ENCODE measurements at regions not wholly inside any gene's neighbourhood (a gene's known extent, or its start where the extent isn't known, plus 50 kb on each side); places are given as distances from the start of the nearest gene placed in this dataset.

DNA sequence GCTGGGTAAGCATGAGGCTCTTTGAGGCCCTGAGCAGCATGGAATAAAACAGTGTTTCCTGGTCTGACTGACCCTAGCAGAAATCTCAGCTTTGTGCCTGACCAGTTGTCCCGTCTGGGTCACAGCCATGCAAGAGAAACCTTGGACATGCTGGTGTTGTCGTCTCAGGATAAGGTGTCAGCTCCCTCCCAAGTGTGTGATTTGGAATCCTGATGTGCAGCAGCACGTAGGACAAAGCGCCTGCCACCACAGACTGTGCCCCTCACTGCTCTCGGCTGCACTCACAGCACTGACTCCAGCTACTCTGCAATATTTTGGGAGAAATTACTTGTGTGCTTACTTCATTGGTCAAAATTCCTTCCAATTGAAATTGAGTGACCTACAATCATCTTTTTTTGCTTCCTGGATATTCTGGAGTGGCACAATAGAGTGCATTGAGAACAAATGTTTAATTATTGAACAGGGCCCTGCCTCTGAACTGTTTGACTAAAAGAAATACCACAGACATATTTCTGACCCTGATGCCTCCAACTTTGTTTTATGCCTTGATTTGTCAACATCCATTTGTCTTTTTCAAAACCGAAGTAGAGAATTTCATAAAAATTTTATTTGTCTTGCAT is 352.4 kb downstream of the SOCS6 start:
- no peak for TF ChIP-seq FOXP2 (optimal IDR thresholded peaks at IDR 0.05; ENCODE audit: borderline replicate concordance, extremely low read depth, extremely low read length, insufficient read depth)
- TF ChIP-seq TAF1 (IDR thresholded peaks at IDR 0.05; ENCODE audit: borderline replicate concordance, insufficient read depth, low read length), result no peak
- TF ChIP-seq SIN3A (IDR thresholded peaks at IDR 0.05; ENCODE audit: borderline replicate concordance, insufficient read depth, low read length), result no peak
- TF ChIP-seq, protein P1, sequence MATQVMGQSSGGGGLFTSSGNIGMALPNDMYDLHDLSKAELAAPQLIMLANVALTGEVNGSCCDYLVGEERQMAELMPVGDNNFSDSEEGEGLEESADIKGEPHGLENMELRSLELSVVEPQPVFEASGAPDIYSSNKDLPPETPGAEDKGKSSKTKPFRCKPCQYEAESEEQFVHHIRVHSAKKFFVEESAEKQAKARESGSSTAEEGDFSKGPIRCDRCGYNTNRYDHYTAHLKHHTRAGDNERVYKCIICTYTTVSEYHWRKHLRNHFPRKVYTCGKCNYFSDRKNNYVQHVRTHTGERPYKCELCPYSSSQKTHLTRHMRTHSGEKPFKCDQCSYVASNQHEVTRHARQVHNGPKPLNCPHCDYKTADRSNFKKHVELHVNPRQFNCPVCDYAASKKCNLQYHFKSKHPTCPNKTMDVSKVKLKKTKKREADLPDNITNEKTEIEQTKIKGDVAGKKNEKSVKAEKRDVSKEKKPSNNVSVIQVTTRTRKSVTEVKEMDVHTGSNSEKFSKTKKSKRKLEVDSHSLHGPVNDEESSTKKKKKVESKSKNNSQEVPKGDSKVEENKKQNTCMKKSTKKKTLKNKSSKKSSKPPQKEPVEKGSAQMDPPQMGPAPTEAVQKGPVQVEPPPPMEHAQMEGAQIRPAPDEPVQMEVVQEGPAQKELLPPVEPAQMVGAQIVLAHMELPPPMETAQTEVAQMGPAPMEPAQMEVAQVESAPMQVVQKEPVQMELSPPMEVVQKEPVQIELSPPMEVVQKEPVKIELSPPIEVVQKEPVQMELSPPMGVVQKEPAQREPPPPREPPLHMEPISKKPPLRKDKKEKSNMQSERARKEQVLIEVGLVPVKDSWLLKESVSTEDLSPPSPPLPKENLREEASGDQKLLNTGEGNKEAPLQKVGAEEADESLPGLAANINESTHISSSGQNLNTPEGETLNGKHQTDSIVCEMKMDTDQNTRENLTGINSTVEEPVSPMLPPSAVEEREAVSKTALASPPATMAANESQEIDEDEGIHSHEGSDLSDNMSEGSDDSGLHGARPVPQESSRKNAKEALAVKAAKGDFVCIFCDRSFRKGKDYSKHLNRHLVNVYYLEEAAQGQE (IDR thresholded peaks at IDR 0.05; ENCODE audit: insufficient read depth in 1 of 2, low read depth in 2 of 2, low read length in 2 of 2), result no peak
- no peak for TF ChIP-seq POLR2AphosphoS5 (IDR thresholded peaks at IDR 0.05; ENCODE audit: low read depth, low read length)

DNA sequence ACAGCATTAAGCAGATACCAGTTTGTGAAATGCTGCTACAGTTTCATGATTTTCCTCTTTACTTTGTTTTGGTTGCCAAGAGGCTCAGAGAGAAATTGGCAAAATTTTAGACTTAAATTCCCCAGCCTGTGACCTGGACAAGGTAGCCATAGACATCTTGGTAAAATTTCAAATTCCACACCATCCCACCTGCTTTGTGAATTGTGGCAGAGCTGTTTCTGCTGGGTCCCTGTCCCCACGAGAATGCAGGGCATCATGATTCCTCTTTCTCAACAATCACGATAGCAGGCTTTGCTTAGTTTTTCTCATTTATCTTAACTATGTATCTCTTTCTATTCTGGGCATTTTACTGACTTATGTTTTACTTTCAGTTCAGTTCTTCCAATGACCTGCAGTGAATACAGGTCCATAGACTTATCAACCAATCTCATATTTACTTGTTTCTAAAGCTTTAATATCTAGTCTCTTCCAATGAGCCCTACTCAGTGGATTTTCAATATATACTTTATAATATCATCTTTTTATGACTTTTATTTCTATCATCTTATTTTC is 351.6 kb downstream of the SOCS6 start:
- no peak for TF ChIP-seq POLR2AphosphoS5 (IDR thresholded peaks at IDR 0.05; ENCODE audit: low read depth, low read length)
- TF ChIP-seq SIN3A (IDR thresholded peaks at IDR 0.05; ENCODE audit: borderline replicate concordance, insufficient read depth, low read length), result no peak
- no peak for TF ChIP-seq FOXP2 (optimal IDR thresholded peaks at IDR 0.05; ENCODE audit: borderline replicate concordance, extremely low read depth, extremely low read length, insufficient read depth)
- no peak for TF ChIP-seq TAF1 (IDR thresholded peaks at IDR 0.05; ENCODE audit: borderline replicate concordance, insufficient read depth, low read length)
- TF ChIP-seq, protein P1 (IDR thresholded peaks at IDR 0.05; ENCODE audit: insufficient read depth in 1 of 2, low read depth in 2 of 2, low read length in 2 of 2), result no peak

DNA sequence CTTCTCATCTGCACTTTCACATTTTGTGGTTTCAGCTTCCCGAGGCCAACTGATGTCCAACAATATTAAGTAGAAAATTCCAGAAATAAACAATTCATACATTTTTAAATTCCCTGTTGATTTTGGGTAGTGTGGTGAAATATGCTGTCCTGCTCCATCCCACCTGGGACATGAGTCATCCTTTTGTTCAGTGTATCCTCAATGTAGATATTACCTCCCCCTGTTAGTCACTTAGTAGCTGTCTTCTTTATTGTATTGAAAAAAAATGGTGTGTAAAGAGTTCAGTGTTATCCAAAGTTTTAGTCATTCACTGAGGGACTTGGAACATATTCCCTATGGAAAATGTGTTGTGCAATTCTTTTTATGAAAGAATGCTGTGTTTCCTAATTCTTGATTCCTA is 348.1 kb downstream of the SOCS6 start:
- TF ChIP-seq POLR2AphosphoS5 (IDR thresholded peaks at IDR 0.05; ENCODE audit: low read depth, low read length), result no peak
- TF ChIP-seq FOXP2 (optimal IDR thresholded peaks at IDR 0.05; ENCODE audit: borderline replicate concordance, extremely low read depth, extremely low read length, insufficient read depth), result no peak
- TF ChIP-seq, protein P1 (IDR thresholded peaks at IDR 0.05; ENCODE audit: insufficient read depth in 1 of 2, low read depth in 2 of 2, low read length in 2 of 2), result no peak
- no peak for TF ChIP-seq SIN3A (IDR thresholded peaks at IDR 0.05; ENCODE audit: borderline replicate concordance, insufficient read depth, low read length)
- no peak for TF ChIP-seq TAF1 (IDR thresholded peaks at IDR 0.05; ENCODE audit: borderline replicate concordance, insufficient read depth, low read length)

DNA sequence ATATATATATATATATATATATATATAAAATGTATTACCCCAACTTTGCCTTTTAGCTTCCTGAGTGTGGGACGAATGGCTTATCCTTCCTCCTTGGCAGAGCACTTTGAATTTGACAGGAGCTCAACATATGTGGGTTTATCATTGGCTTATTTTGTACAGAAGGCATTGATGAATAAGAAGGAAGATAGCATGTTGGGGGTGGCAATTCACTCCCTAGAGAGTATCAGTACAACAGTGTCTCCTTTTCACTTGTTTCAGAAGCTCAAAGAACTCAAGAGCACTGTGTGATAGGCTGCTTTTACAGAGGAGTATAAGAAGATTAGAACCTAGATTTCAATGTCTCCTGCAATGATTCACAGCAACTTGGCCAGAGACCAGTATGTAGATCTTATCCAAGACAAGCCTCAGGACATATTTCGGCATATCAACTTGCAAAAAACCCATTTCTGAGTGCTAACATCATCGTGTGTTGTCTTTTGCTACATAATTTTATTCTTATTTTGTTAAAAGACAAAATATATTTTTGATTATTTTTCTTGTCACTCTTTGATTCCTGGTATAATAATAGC is 345.8 kb downstream of the SOCS6 start:
- TF ChIP-seq TAF1 (IDR thresholded peaks at IDR 0.05; ENCODE audit: borderline replicate concordance, insufficient read depth, low read length) (no peak), FOXP2 (optimal IDR thresholded peaks at IDR 0.05; ENCODE audit: borderline replicate concordance, extremely low read depth, extremely low read length, insufficient read depth) (no peak), POLR2AphosphoS5 (IDR thresholded peaks at IDR 0.05; ENCODE audit: low read depth, low read length) (no peak), SIN3A (IDR thresholded peaks at IDR 0.05; ENCODE audit: borderline replicate concordance, insufficient read depth, low read length) (no peak)
- TF ChIP-seq, protein P1 (IDR thresholded peaks at IDR 0.05; ENCODE audit: insufficient read depth in 1 of 2, low read depth in 2 of 2, low read length in 2 of 2), result no peak

Measured in PFSK-1 (cell line).